HCT116 (cell line): ENCODE measurements at regions not wholly inside any gene's neighbourhood (a gene's known extent, or its start where the extent isn't known, plus 50 kb on each side); places are given as distances from the start of the nearest gene placed in this dataset.

Experiments used
- ATAC-seq: fragments of 200-7000 bp; cut with Tn5 transposase; 2 replicates; pipeline ENCODE4 v1.9.1; 2020; ENCODE audit warnings: mild to moderate bottlenecking, moderate library complexity
- BruUV-seq: library from RNA; stranded (reverse); fragments of 400-500 nt; replicated peaks from 2 replicates; lab custom pipeline; 2021; lab: Mats Ljungman, UMichigan
- CTCF ChIA-PET: fragments of 300-600 bp; sonication (Branson Sonifier 250); formaldehyde crosslinking; loops from one replicate; lab custom pipeline; 2021; ENCODE audit warnings: antibody characterized with exemption; lab: Charles Lee
- POLR2A ChIA-PET: fragments of 300-600, 350-600 bp; sonication (Branson Sonifier 250); formaldehyde crosslinking; loops from one replicate; lab custom pipeline; 2021; ENCODE audit warnings: antibody characterized with exemption; lab: Charles Lee
- RAD21 ChIA-PET, 2 experiments: fragments of 300-600 bp; sonication (Branson Sonifier 250); formaldehyde crosslinking; loops; one replicate each; lab custom pipeline; 2023; ENCODE audit warnings: low total read pairs in 2 of 2; ENCODE audit not compliant: uncharacterized antibody in 2 of 2, unreplicated experiment in 2 of 2, low non-redundant PET in 1 of 2; lab: Charles Lee
- DNase-seq: peaks from one replicate; pipeline ENCODE4 v3.0.0-alpha.2; 2010; ENCODE audit warnings: low read depth, low spot score
- H2AFZ ChIP-seq: fragments of 200-600 bp; shearing (Covaris generic), sonication (generic); 2 replicates; pipeline ENCODE4 v1.6.1; 2017; ENCODE audit warnings: low read depth, mixed run types, mixed read lengths, antibody characterized with exemption, low read length; ENCODE audit not compliant: poor library complexity, severe bottlenecking
- H3K27ac ChIP-seq: 2 replicates; pipeline ENCODE4 v1.5.1; 2012; ENCODE audit warnings: low read depth, low read length
- H3K27me3 ChIP-seq: fragments of 200-600 bp; sonication (generic); 2 replicates; pipeline ENCODE4 v1.6.1; 2016; ENCODE audit warnings: mixed run types, low read length, mixed read lengths; ENCODE audit not compliant: insufficient read depth
- H3K36me3 ChIP-seq, 2 experiments: fragments of 200-500 bp in 1 of 2; fragments of 200-600 bp in 1 of 2; sonication (Bioruptor generic) in 1 of 2; sonication (generic) in 1 of 2; 2 replicates each; pipeline versions ENCODE4 v1.5.1 to v1.6.1; 2014 to 2016; ENCODE audit warnings: low read length in 2 of 2, inconsistent platforms in 1 of 2, mixed read lengths in 1 of 2, mixed run types in 1 of 2; ENCODE audit not compliant: insufficient read depth in 2 of 2, control insufficient read depth in 1 of 2
- H3K4me1 ChIP-seq, 2 experiments: fragments of 200-600 bp in 1 of 2; sonication (generic) in 1 of 2; 2 replicates each; pipeline versions ENCODE4 v1.5.1 to v1.6.1; 2012 to 2017; ENCODE audit warnings: low read length in 2 of 2, inconsistent platforms in 1 of 2, mild to moderate bottlenecking in 1 of 2, mixed read lengths in 1 of 2, mixed run types in 1 of 2, moderate library complexity in 1 of 2; ENCODE audit not compliant: insufficient read depth in 2 of 2, control insufficient read depth in 1 of 2
- H3K4me2 ChIP-seq: fragments of 200-600 bp; sonication (generic); 2 replicates; pipeline ENCODE4 v1.6.1; 2017; ENCODE audit warnings: mixed run types, low read length, mixed read lengths
- H3K4me3 ChIP-seq, 2 experiments: fragments of 200-600 bp in 1 of 2; sonication (generic) in 1 of 2; replicated peaks in 1 of 2; 2 replicates each; pipeline ENCODE4 v1.5.1; 2011 to 2016; ENCODE audit warnings: low read length in 2 of 2, control low read depth in 1 of 2, low read depth in 1 of 2, mild to moderate bottlenecking in 1 of 2, mixed read lengths in 1 of 2, mixed run types in 1 of 2
- H3K79me2 ChIP-seq: fragments of 200-600 bp; sonication (generic); 2 replicates; pipeline ENCODE4 v1.6.1; 2017; ENCODE audit warnings: mild to moderate bottlenecking, mixed run types, low read length, moderate library complexity, mixed read lengths; ENCODE audit not compliant: insufficient read depth
- H3K9ac ChIP-seq: fragments of 200-600 bp; sonication (generic); 2 replicates; pipeline ENCODE4 v1.6.1; 2016; ENCODE audit warnings: low read length, mixed read lengths
- H3K9me2 ChIP-seq: fragments of 200-600 bp; sonication (generic), shearing (Covaris generic); 2 replicates; pipeline ENCODE4 v1.6.1; 2017; ENCODE audit warnings: mixed run types, mild to moderate bottlenecking, moderate library complexity; ENCODE audit not compliant: insufficient read depth
- H3K9me3 ChIP-seq, 2 experiments: fragments of 200-500 bp in 1 of 2; fragments of 200-600 bp in 1 of 2; sonication (Bioruptor generic) in 1 of 2; sonication (generic) in 1 of 2; 2 replicates each; pipeline ENCODE4 v1.6.1; 2014 to 2017; ENCODE audit warnings: low read length in 2 of 2, mixed read lengths in 2 of 2, inconsistent platforms in 1 of 2, low read depth in 1 of 2, mild to moderate bottlenecking in 1 of 2, mixed run types in 1 of 2, moderate library complexity in 1 of 2; ENCODE audit not compliant: control insufficient read depth in 1 of 2, insufficient read depth in 1 of 2
- H4K20me1 ChIP-seq: fragments of 200-600 bp; sonication (generic), shearing (Covaris generic); 2 replicates; pipeline ENCODE4 v1.6.1; 2017; ENCODE audit warnings: mixed run types, mild to moderate bottlenecking, moderate library complexity; ENCODE audit not compliant: insufficient read depth
- ATF3 ChIP-seq: IDR thresholded peaks from 2 replicates; pipeline ENCODE4 v1.6.1; 2012
- CBX3 ChIP-seq: IDR thresholded peaks from 2 replicates; pipeline ENCODE4 v1.6.1; 2012; ENCODE audit warnings: low read depth
- CEBPB ChIP-seq: IDR thresholded peaks from 2 replicates; pipeline ENCODE4 v1.6.1; 2012; ENCODE audit warnings: low read depth
- CTCF ChIP-seq, 3 experiments: fragments of 200-600 bp in 1 of 3; sonication (generic) in 1 of 3; IDR thresholded peaks in 2 of 3; conservative IDR thresholded peaks in 1 of 3; 2 replicates each; pipeline ENCODE4 v1.5.1; 2012 to 2017; ENCODE audit warnings: low read depth in 2 of 3, low read length in 2 of 3, antibody characterized with exemption in 1 of 3, borderline replicate concordance in 1 of 3, control low read depth in 1 of 3, mild to moderate bottlenecking in 1 of 3, mixed read lengths in 1 of 3, mixed run types in 1 of 3, moderate library complexity in 1 of 3; ENCODE audit not compliant: insufficient read depth in 1 of 3
- EGR1 ChIP-seq: IDR thresholded peaks from 2 replicates; pipeline ENCODE4 v1.6.1; 2012; ENCODE audit warnings: low read depth
- ELF1 ChIP-seq: IDR thresholded peaks from 2 replicates; pipeline ENCODE4 v1.6.1; 2012; ENCODE audit warnings: low read depth, borderline replicate concordance
- EZH2 ChIP-seq: fragments of 200-600 bp; sonication (generic); IDR thresholded peaks from 2 replicates; pipeline ENCODE4 v1.6.1; 2017; ENCODE audit warnings: antibody characterized with exemption, mixed run types
- EZH2phosphoT487 ChIP-seq: fragments of 200-600 bp; IDR thresholded peaks from 2 replicates; pipeline ENCODE4 v1.6.1; 2018; ENCODE audit warnings: antibody characterized with exemption, borderline replicate concordance
- FOSL1 ChIP-seq: IDR thresholded peaks from 2 replicates; pipeline ENCODE4 v1.6.1; 2012; ENCODE audit warnings: low read depth
- POLR2A ChIP-seq: IDR thresholded peaks from 2 replicates; pipeline ENCODE4 v1.7.0; 2011; ENCODE audit warnings: borderline replicate concordance; ENCODE audit not compliant: insufficient read depth, insufficient read length; ENCODE audit errors: extremely low read depth
- POLR2AphosphoS5 ChIP-seq: IDR thresholded peaks from 2 replicates; pipeline ENCODE4 v1.6.1; 2011; ENCODE audit warnings: mild to moderate bottlenecking, low read depth, low read length, moderate library complexity
- RAD21 ChIP-seq: IDR thresholded peaks from 2 replicates; pipeline ENCODE4 v1.6.1; 2012; ENCODE audit warnings: low read depth, mild to moderate bottlenecking
- REST ChIP-seq: IDR thresholded peaks from 2 replicates; pipeline ENCODE4 v1.6.1; 2012; ENCODE audit warnings: low read depth
- SIN3A ChIP-seq: IDR thresholded peaks from 2 replicates; pipeline ENCODE4 v1.6.1; 2012; ENCODE audit warnings: low read depth
- SRF ChIP-seq: IDR thresholded peaks from 2 replicates; pipeline ENCODE4 v1.6.1; 2012; ENCODE audit warnings: low read depth
- YY1 ChIP-seq: IDR thresholded peaks from 2 replicates; pipeline ENCODE4 v1.6.1; 2011; ENCODE audit warnings: low read length, low read depth, moderate library complexity, mild to moderate bottlenecking; ENCODE audit not compliant: insufficient replicate concordance; ENCODE audit errors: extremely low read depth
- ZNF274 ChIP-seq: fragments of 200-500 bp; sonication (Bioruptor generic); IDR thresholded peaks from 2 replicates; pipeline ENCODE4 v1.6.1; 2014; ENCODE audit warnings: mild to moderate bottlenecking, low read depth, low read length, inconsistent platforms
- intact Hi-C: fragments of 100-400 bp; cut with micrococcal nuclease; formaldehyde crosslinking; loops from 2 replicates; pipeline ENCODE4 v1.10.0; 2022
- TF ChIP-seq, protein P1 (sequence below): IDR thresholded peaks from 2 replicates; pipeline ENCODE4 v1.6.1; 2012

GRCh38 chr1:113191579-113192076, 118.6 kb downstream of the LRIG2 start (continued):
- TF ChIP-seq FOSL1 (peak; percentile 43; the same call in 1 of the 2 replicates), POLR2A (no peak), ATF3 (no peak), SRF (no peak), CEBPB (no peak), SIN3A (peak; percentile 86), EZH2 (no peak), ELF1 (no peak), YY1 (peak; percentile 17), EZH2phosphoT487 (no peak), POLR2AphosphoS5 (peak; percentile 84), RAD21 (no peak), CBX3 (peak; percentile 87), EGR1 (peak; percentile 75; the same call in 1 of the 2 replicates)

DNA sequence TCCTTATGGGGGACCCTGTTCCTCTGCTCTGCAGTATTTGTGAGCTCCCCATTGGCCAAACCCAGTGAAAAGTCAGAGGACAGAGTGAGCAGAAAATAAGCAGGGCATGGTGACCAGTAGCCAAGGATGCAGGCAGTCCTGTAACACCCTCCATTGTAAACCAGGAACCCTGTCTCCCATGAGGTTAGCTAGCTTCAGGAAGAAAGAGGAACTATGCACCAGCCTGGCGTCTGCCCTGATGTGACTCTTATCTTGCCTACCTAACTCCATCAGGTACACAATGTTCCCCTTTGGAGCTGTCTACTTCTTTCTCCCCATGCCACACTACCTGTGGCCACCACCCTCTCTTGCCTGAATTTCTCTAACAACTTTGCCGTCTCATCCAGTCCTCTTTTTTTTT, 119.2 kb downstream of the LRIG2 start:
- POLR2A ChIA-PET: interaction anchor here (1.7 kb wide), 1 partner anchor 23 kb away, joined by 4 read pairs; no protein-coding TSS in a partner anchor
- no peak for TF ChIP-seq REST
- no peak for TF ChIP-seq CBX3
- TF ChIP-seq EGR1: no peak
- TF ChIP-seq ZNF274: no peak
- TF ChIP-seq ATF3: no peak
- TF ChIP-seq CTCF (IDR thresholded peaks at IDR 0.05 in 2 of 3, conservative IDR thresholded peaks at IDR 0.05 in 1 of 3; ENCODE audit: borderline replicate concordance in 1 of 3, insufficient read depth in 1 of 3, low read depth in 2 of 3, low read length in 2 of 3): no peak
- TF ChIP-seq, protein P1, sequence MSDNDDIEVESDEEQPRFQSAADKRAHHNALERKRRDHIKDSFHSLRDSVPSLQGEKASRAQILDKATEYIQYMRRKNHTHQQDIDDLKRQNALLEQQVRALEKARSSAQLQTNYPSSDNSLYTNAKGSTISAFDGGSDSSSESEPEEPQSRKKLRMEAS: no peak

More for the DNA sequence above, 119.2 kb downstream of the LRIG2 start:
- peaks cover 10 to 16% of the 10 kb centered on the region in 2 experiments for H3K4me1 ChIP-seq
- H3K36me3 ChIP-seq: no peaks in the 10 kb centered on the region
- ChIA-PET RAD21 (no interaction called here), CTCF (no interaction called here)
- BruUV-seq: TSS peak; percentile 94
- H4K20me1 ChIP-seq: no peaks in the 10 kb centered on the region
- peak overlapping the region; percentile 51; the same call in 1 of the 2 replicates for H3K9ac ChIP-seq
- H3K4me3 ChIP-seq: peak overlapping the region in 1 of 2 experiments; percentile 58; a peak in 3 of 4 replicates
- no peaks in the 10 kb centered on the region for H3K27me3 ChIP-seq
- ATAC-seq (peak; percentile 5), DNase-seq (no peak)
- intact Hi-C loops: no loop called here
- no peak overlapping the region for H2AFZ ChIP-seq
- H3K79me2 ChIP-seq: no peaks in the 10 kb centered on the region
- H3K9me3 ChIP-seq: no peaks in the 10 kb centered on the region
- peak overlapping the region; percentile 55 for H3K27ac ChIP-seq
- H3K9me2 ChIP-seq: no peaks in the 10 kb centered on the region
- H3K4me2 ChIP-seq: peak overlapping the region; percentile 75
